Pancreas (tissue), 10 donors: ENCODE measurements at regions not wholly inside any gene's neighbourhood (a gene's known extent, or its start where the extent isn't known, plus 50 kb on each side); places are given as distances from the start of the nearest gene placed in this dataset.
A peak's percentile ranks its signal among the peaks of the same experiment; 100 is the strongest.

Experiments used
- ATAC-seq, 4 donors: fragments of 200-7000 bp; cut with Tn5 transposase; one replicate each; pipeline versions ENCODE4 v1.8.0 to v1.9.1; 2020; ENCODE audit warnings: mild to moderate bottlenecking in 4 of 4, moderate library complexity in 4 of 4
- DNase-seq, 6 donors: peaks; one replicate each; pipeline ENCODE4 v3.0.0-alpha.2; 2020
- FAIRE-seq: peaks from 2 replicates; lab custom pipeline; 2012; peaks lifted over from hg19 to GRCh38; lab: Jason Lieb, UNC
- H3K27ac ChIP-seq, 4 donors: fragments of 200-600 bp; sonication (generic); 1 replicate in 3 of 4; 2 replicates in 1 of 4; pipeline versions ENCODE4 v1.5.0 to v1.8.0; 2020
- H3K27me3 ChIP-seq, 4 donors: fragments of 200-600 bp; one replicate each; pipeline ENCODE4 v1.8.0; 2021
- H3K36me3 ChIP-seq, 3 donors: fragments of 200-600 bp; sonication (generic) in 1 of 3; one replicate each; pipeline versions ENCODE4 v1.5.0 to v1.8.0; 2020 to 2021
- H3K4me1 ChIP-seq, 3 donors: fragments of 200-600 bp; one replicate each; pipeline ENCODE4 v1.8.0; 2021
- H3K4me3 ChIP-seq, 4 donors: fragments of 200-600 bp; sonication (generic) in 2 of 4; one replicate each; pipeline versions ENCODE4 v1.5.0 to v1.8.0; 2020 to 2021
- H3K9me3 ChIP-seq, 4 donors: fragments of 200-600 bp; one replicate each; pipeline ENCODE4 v1.8.0; 2021
- CTCF ChIP-seq, 4 donors: fragments of 200-600 bp; sonication (generic) in 3 of 4; IDR thresholded peaks; one replicate each; pipeline versions ENCODE4 v1.5.0 to v1.8.0; 2021; ENCODE audit warnings: antibody characterized with exemption in 4 of 4
- WGBS, 2 donors: extraction: QIAGEN DNeasy Blood & Tissue Kit; methylation state at CpG; one replicate each; pipeline ENCODE4 v1.1.7; 2013; 5-methylcytosine and 5-hydroxymethylcytosine counted together
- intact Hi-C, 3 donors: fragments of 100-400 bp; cut with DNase I; formaldehyde crosslinking; loops; one replicate each; pipeline versions ENCODE4 v1.11.1 to v1.14.2; 2022
- donor health status: healthy with polysubstance abuse.
- donor health status: DM: no; HTN: no; CAD: no; lungs with moderate emphysema.
- donor health status: DM: no; HTN: no; CAD: no.
- donor health status: control.
- donor health status: control.
- donor health status: Bipolar disorder and iron deficiency.
- donor health status: DM: yes; HTN: yes; CAD: no.
- donor health status: DM: no; HTN: no; CAD: no.
- donor health status: DM: no; HTN: no; CAD: no.
- donor health status: DM: yes; HTN: yes; CAD: no.

GRCh38 chr5:143929486-143929885, 117.5 kb downstream of the HMHB1 start:
- FAIRE-seq, result no peak
- no peak overlapping the region for H3K4me3 ChIP-seq
- no peak for TF ChIP-seq CTCF (IDR thresholded peaks at IDR 0.05)
- no peaks in the 10 kb centered on the region for H3K4me1 ChIP-seq
- H3K36me3 ChIP-seq, result no peaks in the 10 kb centered on the region
- H3K27me3 ChIP-seq, result no peaks in the 10 kb centered on the region
- H3K9me3 ChIP-seq, result no peaks in the 10 kb centered on the region
- intact Hi-C loops, result no loop called here
- H3K27ac ChIP-seq, result no peak overlapping the region
- DNase-seq, result no peak
- ATAC-seq, result no peak

- ATAC-seq (no peak), DNase-seq (no peak), FAIRE-seq (no peak)
- H3K9me3 ChIP-seq, result no peaks in the 10 kb centered on the region
- no peak overlapping the region for H3K4me3 ChIP-seq
- no peaks in the 10 kb centered on the region for H3K4me1 ChIP-seq
- TF ChIP-seq CTCF (IDR thresholded peaks at IDR 0.05), result no peak
- H3K36me3 ChIP-seq, result no peaks in the 10 kb centered on the region
- no peak overlapping the region for H3K27ac ChIP-seq
- H3K27me3 ChIP-seq, result no peaks in the 10 kb centered on the region
- intact Hi-C loops, result no loop called here
These were observed 118.6 kb downstream of the HMHB1 start for GRCh38 chr5:143930561-143930960.

GRCh38 chr5:143931476-143931875, 119.5 kb downstream of the HMHB1 start:
- Histone ChIP-seq H3K27me3 (no peaks in the 10 kb centered on the region), H3K4me1 (no peaks in the 10 kb centered on the region), H3K9me3 (no peaks in the 10 kb centered on the region), H3K27ac (no peak overlapping the region), H3K4me3 (no peak overlapping the region), H3K36me3 (no peaks in the 10 kb centered on the region)
- FAIRE-seq (no peak), ATAC-seq (peak in 1 of 4 donors; percentile 23), DNase-seq (no peak)
- WGBS, 2 donors, result 85 to 88% methylated on average over 4 of the region's 4 CpGs
- TF ChIP-seq CTCF (IDR thresholded peaks at IDR 0.05), result no peak
- intact Hi-C loops, result no loop called here

GRCh38 chr5:143931986-143932385, 120.0 kb downstream of the HMHB1 start:
- intact Hi-C loops, result no loop called here
- DNase-seq, result no peak
- Histone ChIP-seq H3K4me3 (no peak overlapping the region), H3K9me3 (no peaks in the 10 kb centered on the region), H3K36me3 (no peaks in the 10 kb centered on the region), H3K4me1 (no peaks in the 10 kb centered on the region), H3K27me3 (no peaks in the 10 kb centered on the region), H3K27ac (no peak overlapping the region)
- no peak for ATAC-seq
- FAIRE-seq, result no peak
- WGBS, 2 donors, result 60% methylated on average over 1 of the region's 1 CpG
- TF ChIP-seq CTCF (IDR thresholded peaks at IDR 0.05), result no peak

GRCh38 chr5:143932584-143932983, 120.6 kb downstream of the HMHB1 start:
- no peaks in the 10 kb centered on the region for H3K4me1 ChIP-seq
- H3K4me3 ChIP-seq, result no peak overlapping the region
- FAIRE-seq, result no peak
- H3K27me3 ChIP-seq, result no peaks in the 10 kb centered on the region
- WGBS, 2 donors, result 91 to 93% methylated on average over 1 of the region's 1 CpG
- H3K27ac ChIP-seq, result no peak overlapping the region
- intact Hi-C loops, result no loop called here
- H3K9me3 ChIP-seq, result no peaks in the 10 kb centered on the region
- no peak for DNase-seq
- no peaks in the 10 kb centered on the region for H3K36me3 ChIP-seq
- ATAC-seq, result no peak
- no peak for TF ChIP-seq CTCF (IDR thresholded peaks at IDR 0.05)
